Central memory CD8-positive, alpha-beta T cell (primary cell): ENCODE measurements at regions not wholly inside any gene's neighbourhood (a gene's known extent, or its start where the extent isn't known, plus 50 kb on each side); places are given as distances from the start of the nearest gene placed in this dataset.

ENCODE experiments used
- ATAC-seq: fragments of 150-1000 bp; cut with Tn5 transposase; replicated peaks from 2 replicates; pipeline ENCODE4 v1.10.0; 2022; ENCODE audit warnings: mild to moderate bottlenecking, moderate FRiP score, moderate number of reproducible peaks; ENCODE audit not compliant: poor library complexity, severe bottlenecking; ENCODE audit errors: extremely low read depth
- DNase-seq, 2 donors: peaks; one replicate each; pipeline ENCODE4 v3.0.0; 2021; ENCODE audit warnings: low spot score in 2 of 2
- H3K27ac Mint-ChIP-seq: one replicate; pipeline ENCODE4 v1.8.0; 2022; ENCODE audit warnings: low read depth, mild to moderate bottlenecking, moderate library complexity, mixed read lengths
- H3K27me3 Mint-ChIP-seq: one replicate; pipeline ENCODE4 v1.8.0; 2022; ENCODE audit warnings: mixed read lengths
- H3K36me3 Mint-ChIP-seq: one replicate; pipeline ENCODE4 v1.8.0; 2022; ENCODE audit warnings: mild to moderate bottlenecking, moderate library complexity, mixed read lengths; ENCODE audit not compliant: insufficient read depth
- H3K4me1 Mint-ChIP-seq: one replicate; pipeline ENCODE4 v1.8.0; 2022; ENCODE audit warnings: mixed read lengths
- H3K4me3 Mint-ChIP-seq: one replicate; pipeline ENCODE4 v1.8.0; 2022; ENCODE audit warnings: mild to moderate bottlenecking, moderate library complexity, mixed read lengths
- H3K9me3 Mint-ChIP-seq: one replicate; pipeline ENCODE4 v1.8.0; 2022; ENCODE audit warnings: mixed read lengths

GRCh38 chr3:23700616-23701015 is 105.1 kb upstream of the UBE2E1 start:
- Mint-ChIP-seq H3K4me3 (no peak overlapping the region), H3K27me3 (peaks cover 2% of the 10 kb centered on the region), H3K36me3 (no peaks in the 10 kb centered on the region), H3K27ac (no peak overlapping the region), H3K9me3 (no peaks in the 10 kb centered on the region), H3K4me1 (no peaks in the 10 kb centered on the region)
- ATAC-seq (no peak), DNase-seq (no peak)

- no peaks in the 10 kb centered on the region for H3K9me3 Mint-ChIP-seq
- ATAC-seq: no peak
- H3K4me3 Mint-ChIP-seq: no peak overlapping the region
- H3K4me1 Mint-ChIP-seq: no peaks in the 10 kb centered on the region
- DNase-seq: no peak
- no peaks in the 10 kb centered on the region for H3K27me3 Mint-ChIP-seq
- H3K36me3 Mint-ChIP-seq: no peaks in the 10 kb centered on the region
- H3K27ac Mint-ChIP-seq: no peak overlapping the region
Observed at GRCh38 chr3:23701716-23702597, 103.8 kb upstream of the UBE2E1 start.

GRCh38 chr3:23704298-23704697 is 101.5 kb upstream of the UBE2E1 start:
- H3K27me3 Mint-ChIP-seq: no peaks in the 10 kb centered on the region
- H3K36me3 Mint-ChIP-seq: no peaks in the 10 kb centered on the region
- no peak for ATAC-seq
- DNase-seq: no peak
- no peak overlapping the region for H3K27ac Mint-ChIP-seq
- H3K4me3 Mint-ChIP-seq: no peak overlapping the region
- H3K9me3 Mint-ChIP-seq: no peaks in the 10 kb centered on the region
- H3K4me1 Mint-ChIP-seq: no peaks in the 10 kb centered on the region

- no peak for DNase-seq
- H3K27ac Mint-ChIP-seq: no peak overlapping the region
- H3K27me3 Mint-ChIP-seq: no peaks in the 10 kb centered on the region
- H3K4me3 Mint-ChIP-seq: no peak overlapping the region
- H3K9me3 Mint-ChIP-seq: no peaks in the 10 kb centered on the region
- H3K36me3 Mint-ChIP-seq: no peaks in the 10 kb centered on the region
- no peak for ATAC-seq
- H3K4me1 Mint-ChIP-seq: peaks cover 5% of the 10 kb centered on the region
Observed at GRCh38 chr3:23706111-23706510, 99.6 kb upstream of the UBE2E1 start.

DNA sequence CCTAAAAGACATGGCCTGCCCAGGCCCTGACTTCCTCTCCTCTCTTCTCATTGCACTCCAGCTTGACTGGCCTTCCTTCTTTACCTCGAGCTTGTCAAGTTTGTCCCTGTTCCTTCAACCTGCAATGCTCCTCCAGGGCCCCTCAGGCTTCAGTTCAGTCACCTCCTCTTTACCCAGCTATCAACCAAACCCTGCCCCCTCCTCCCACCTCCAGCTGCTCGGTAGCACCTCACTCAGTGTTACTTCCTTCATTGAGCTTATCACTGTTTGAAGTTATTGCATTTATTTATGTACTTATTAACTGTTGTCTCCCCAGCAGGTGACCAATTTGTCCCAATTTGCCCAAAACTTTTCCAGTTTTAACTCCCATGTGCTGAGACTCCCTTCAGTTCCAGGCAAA is 95.8 kb upstream of the UBE2E1 start:
- Mint-ChIP-seq H3K9me3 (no peaks in the 10 kb centered on the region), H3K4me3 (no peak overlapping the region), H3K36me3 (no peaks in the 10 kb centered on the region), H3K4me1 (peaks cover 5% of the 10 kb centered on the region), H3K27me3 (peaks cover 17% of the 10 kb centered on the region), H3K27ac (no peak overlapping the region)
- DNase-seq: no peak
- no peak for ATAC-seq

DNA sequence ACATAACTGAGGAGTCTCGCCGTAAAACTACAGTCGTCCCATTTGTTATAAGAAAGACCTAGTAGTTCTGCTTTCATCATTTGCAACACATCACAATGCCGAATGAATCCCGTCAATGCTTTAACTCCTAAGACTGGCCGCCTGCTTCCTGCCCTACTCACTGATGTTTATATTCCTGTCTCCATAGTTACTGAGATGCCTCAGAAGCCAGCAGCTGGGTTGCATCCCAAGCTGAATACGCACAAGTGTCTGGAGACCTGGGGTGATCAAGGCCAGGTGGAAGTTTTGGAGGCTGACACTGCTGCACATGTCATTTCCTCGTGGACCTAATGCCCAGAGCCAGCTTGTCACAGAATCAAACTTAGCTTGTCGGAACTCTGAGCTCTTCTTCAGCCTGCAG is 95.2 kb upstream of the UBE2E1 start:
- Mint-ChIP-seq H3K9me3 (no peaks in the 10 kb centered on the region), H3K4me3 (no peak overlapping the region), H3K27ac (no peak overlapping the region), H3K27me3 (peaks cover 17% of the 10 kb centered on the region), H3K4me1 (peaks cover 5% of the 10 kb centered on the region), H3K36me3 (no peaks in the 10 kb centered on the region)
- DNase-seq: no peak
- no peak for ATAC-seq

GRCh38 chr3:23711916-23712494 is 93.8 kb upstream of the UBE2E1 start:
- peaks cover 28% of the 10 kb centered on the region for H3K27me3 Mint-ChIP-seq
- no peak overlapping the region for H3K4me3 Mint-ChIP-seq
- peaks cover 5% of the 10 kb centered on the region for H3K4me1 Mint-ChIP-seq
- no peaks in the 10 kb centered on the region for H3K9me3 Mint-ChIP-seq
- DNase-seq: no peak
- no peak for ATAC-seq
- no peaks in the 10 kb centered on the region for H3K36me3 Mint-ChIP-seq
- H3K27ac Mint-ChIP-seq: no peak overlapping the region

GRCh38 chr3:23712656-23713559 is 92.8 kb upstream of the UBE2E1 start:
- DNase-seq: no peak
- Mint-ChIP-seq H3K27ac (no peak overlapping the region), H3K4me3 (no peak overlapping the region), H3K27me3 (peaks cover 28% of the 10 kb centered on the region), H3K9me3 (no peaks in the 10 kb centered on the region), H3K4me1 (peaks cover 5% of the 10 kb centered on the region), H3K36me3 (no peaks in the 10 kb centered on the region)
- no peak for ATAC-seq

GRCh38 chr3:23713641-23714040 is 92.1 kb upstream of the UBE2E1 start:
- Mint-ChIP-seq H3K27ac (no peak overlapping the region), H3K36me3 (no peaks in the 10 kb centered on the region), H3K4me3 (no peak overlapping the region), H3K9me3 (no peaks in the 10 kb centered on the region), H3K4me1 (peaks cover 5% of the 10 kb centered on the region), H3K27me3 (peaks cover 28% of the 10 kb centered on the region)
- DNase-seq: no peak
- ATAC-seq: no peak

DNA sequence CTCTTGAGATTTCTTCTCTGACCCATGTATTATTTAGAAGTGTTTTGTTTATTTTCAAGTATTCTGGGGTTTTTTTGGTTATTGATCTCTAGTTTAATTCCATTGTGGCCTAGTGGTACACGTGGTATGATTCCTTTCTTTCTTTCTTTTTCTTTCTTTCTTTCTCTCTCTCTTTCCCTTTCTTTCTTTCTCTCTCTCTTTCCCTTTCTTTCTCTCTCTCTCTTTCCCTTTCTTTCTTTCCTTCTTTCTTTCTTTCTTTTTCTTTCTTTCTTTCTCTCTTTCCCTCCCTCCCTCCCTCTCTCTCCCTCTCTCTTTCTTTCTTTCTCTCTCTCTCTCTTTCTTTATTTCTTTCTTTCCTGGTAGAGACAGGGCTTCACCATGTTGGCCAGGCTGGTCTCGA is 85.7 kb upstream of the UBE2E1 start:
- H3K36me3 Mint-ChIP-seq: no peaks in the 10 kb centered on the region
- peaks cover 11% of the 10 kb centered on the region for H3K27me3 Mint-ChIP-seq
- ATAC-seq: no peak
- no peak overlapping the region for H3K4me3 Mint-ChIP-seq
- H3K4me1 Mint-ChIP-seq: no peaks in the 10 kb centered on the region
- no peak for DNase-seq
- no peaks in the 10 kb centered on the region for H3K9me3 Mint-ChIP-seq
- no peak overlapping the region for H3K27ac Mint-ChIP-seq

DNA sequence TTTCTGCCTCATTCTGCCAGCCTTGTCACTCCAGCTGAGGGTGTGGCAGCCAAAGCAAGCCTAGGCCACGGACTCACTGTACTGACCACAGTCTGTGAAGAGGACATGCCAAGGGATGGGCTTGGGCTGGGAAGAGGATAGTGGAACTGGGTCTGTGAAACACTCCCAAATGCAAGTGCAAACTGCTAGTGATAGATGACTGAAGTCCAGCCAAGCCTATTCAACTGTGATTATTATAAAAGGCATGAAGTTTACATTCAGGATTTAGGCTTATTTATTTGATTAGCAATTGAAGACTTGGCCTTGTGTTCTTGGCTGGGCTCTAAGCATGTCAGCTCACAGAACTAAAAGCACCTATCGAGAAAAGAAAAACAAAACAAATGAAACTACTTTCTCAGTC is 84.9 kb upstream of the UBE2E1 start:
- H3K27ac Mint-ChIP-seq: no peak overlapping the region
- H3K27me3 Mint-ChIP-seq: peaks cover 11% of the 10 kb centered on the region
- H3K36me3 Mint-ChIP-seq: no peaks in the 10 kb centered on the region
- DNase-seq: no peak
- H3K4me1 Mint-ChIP-seq: no peaks in the 10 kb centered on the region
- ATAC-seq: no peak
- no peaks in the 10 kb centered on the region for H3K9me3 Mint-ChIP-seq
- H3K4me3 Mint-ChIP-seq: no peak overlapping the region

DNA sequence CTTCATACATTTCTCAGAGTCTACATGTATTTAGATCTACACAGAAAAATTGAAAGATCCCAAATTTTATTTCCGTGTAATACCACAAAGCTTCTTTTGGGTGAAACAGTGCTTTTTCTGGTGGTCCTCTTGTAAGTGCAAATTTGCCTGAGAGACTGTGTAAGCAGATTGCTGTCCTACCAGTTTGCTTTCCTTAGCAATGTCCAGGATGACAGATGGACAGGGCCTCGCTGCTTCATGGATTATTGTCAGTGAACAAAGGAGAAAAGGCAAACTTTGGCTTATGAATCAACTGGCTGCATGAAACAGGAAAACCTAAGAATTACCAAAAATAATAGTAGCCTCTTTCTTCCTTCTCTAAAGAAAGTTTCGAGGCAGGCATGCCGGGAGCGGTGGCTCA is 82.6 kb upstream of the UBE2E1 start:
- no peaks in the 10 kb centered on the region for H3K9me3 Mint-ChIP-seq
- no peak overlapping the region for H3K4me3 Mint-ChIP-seq
- H3K36me3 Mint-ChIP-seq: no peaks in the 10 kb centered on the region
- H3K4me1 Mint-ChIP-seq: peaks cover 8% of the 10 kb centered on the region
- no peaks in the 10 kb centered on the region for H3K27me3 Mint-ChIP-seq
- H3K27ac Mint-ChIP-seq: no peak overlapping the region
- ATAC-seq (no peak), DNase-seq (no peak)
